ENCODE measurements at regions not wholly inside any gene's neighbourhood (a gene's known extent, or its start where the extent isn't known, plus 50 kb on each side); places are given as distances from the start of the nearest gene placed in this dataset.

- in situ Hi-C loops (cut with HindIII; ENCODE audit: low pct_unique_long_range_greater_than_20kb, low sequenced_read_pairs): no loop called here
- ChIA-PET CTCF (no interaction called here), POLR2A (no interaction called here)
Measured at GRCh38 chr5:23372177-23372576, 135.2 kb upstream of the PRDM9 start.

GRCh38 chr5:23368393-23368792 is 139.0 kb upstream of the PRDM9 start:
- ATAC-seq (no peak), DNase-seq (ENCODE audit: low read depth, low spot score) (no peak)
- no peaks in the 10 kb centered on the region for H3K9me3 ChIP-seq (ENCODE audit: control insufficient read depth, insufficient read depth, low read depth, low read length)
- BruUV-seq (replicated peaks): no TSS peak
- ChIA-PET CTCF (interaction anchor here (0.6 kb wide), 1 partner anchor 20 kb away, joined by 5 read pairs; no protein-coding TSS in a partner anchor), POLR2A (interaction anchor here (0.6 kb wide), 1 partner anchor 1524 kb away, joined by 3 read pairs; no protein-coding TSS in a partner anchor)
- no peaks in the 10 kb centered on the region for H3K4me1 ChIP-seq (ENCODE audit: control insufficient read depth, insufficient read depth, low read length)
- H3K27ac ChIP-seq (ENCODE audit: low read length): no peak overlapping the region; the same call in 1 of the 2 replicates
- H3K27me3 ChIP-seq (ENCODE audit: control insufficient read depth, insufficient read depth, low read length): no peaks in the 10 kb centered on the region
- TF ChIP-seq TCF7L2 (IDR thresholded peaks at IDR 0.05; ENCODE audit: low read depth, low read length) (no peak; the same call in 1 of the 2 replicates), SIN3A (IDR thresholded peaks at IDR 0.05; ENCODE audit: borderline replicate concordance, insufficient read depth, low read depth, low read length) (no peak), REST (IDR thresholded peaks at IDR 0.05; ENCODE audit: insufficient read depth in 1 of 2, low read depth in 2 of 2, low read length in 1 of 2) (no peak), POLR2AphosphoS5 (IDR thresholded peaks at IDR 0.05; ENCODE audit: low read depth, low read length) (no peak), CTCF (IDR thresholded peaks at IDR 0.05) (no peak)
- H3K36me3 ChIP-seq (ENCODE audit: control insufficient read depth, insufficient read depth, low read length): no peaks in the 10 kb centered on the region
- no peak overlapping the region for H3K4me3 ChIP-seq (ENCODE audit: low read depth in 2 of 2, low read length in 2 of 2)
- intact Hi-C loops (cut with micrococcal nuclease; ENCODE audit: unreplicated experiment) (no loop called here), in situ Hi-C loops (cut with HindIII; ENCODE audit: low pct_unique_long_range_greater_than_20kb, low sequenced_read_pairs) (no loop called here)

More at GRCh38 chr5:23372177-23372576, 135.2 kb upstream of the PRDM9 start:
- Histone ChIP-seq H3K36me3 (ENCODE audit: control insufficient read depth, insufficient read depth, low read length) (no peaks in the 10 kb centered on the region), H3K27ac (ENCODE audit: low read length) (no peak overlapping the region), H3K9me3 (ENCODE audit: control insufficient read depth, insufficient read depth, low read depth, low read length) (no peaks in the 10 kb centered on the region), H3K4me3 (ENCODE audit: low read depth in 2 of 2, low read length in 2 of 2) (no peak overlapping the region), H3K4me1 (ENCODE audit: control insufficient read depth, insufficient read depth, low read length) (no peaks in the 10 kb centered on the region), H3K27me3 (ENCODE audit: control insufficient read depth, insufficient read depth, low read length) (no peaks in the 10 kb centered on the region)
- DNase-seq (ENCODE audit: low read depth, low spot score): no peak
- no peak for ATAC-seq
- TF ChIP-seq POLR2AphosphoS5 (IDR thresholded peaks at IDR 0.05; ENCODE audit: low read depth, low read length) (no peak), CTCF (IDR thresholded peaks at IDR 0.05) (no peak), TCF7L2 (IDR thresholded peaks at IDR 0.05; ENCODE audit: low read depth, low read length) (no peak), REST (IDR thresholded peaks at IDR 0.05; ENCODE audit: insufficient read depth in 1 of 2, low read depth in 2 of 2, low read length in 1 of 2) (no peak), SIN3A (IDR thresholded peaks at IDR 0.05; ENCODE audit: borderline replicate concordance, insufficient read depth, low read depth, low read length) (no peak)
- intact Hi-C loops (cut with micrococcal nuclease; ENCODE audit: unreplicated experiment): no loop called here
- no TSS peak for BruUV-seq (replicated peaks)
